ENCODE measurements at regions not wholly inside any gene's neighbourhood (a gene's known extent, or its start where the extent isn't known, plus 50 kb on each side); places are given as distances from the start of the nearest gene placed in this dataset.

DNA sequence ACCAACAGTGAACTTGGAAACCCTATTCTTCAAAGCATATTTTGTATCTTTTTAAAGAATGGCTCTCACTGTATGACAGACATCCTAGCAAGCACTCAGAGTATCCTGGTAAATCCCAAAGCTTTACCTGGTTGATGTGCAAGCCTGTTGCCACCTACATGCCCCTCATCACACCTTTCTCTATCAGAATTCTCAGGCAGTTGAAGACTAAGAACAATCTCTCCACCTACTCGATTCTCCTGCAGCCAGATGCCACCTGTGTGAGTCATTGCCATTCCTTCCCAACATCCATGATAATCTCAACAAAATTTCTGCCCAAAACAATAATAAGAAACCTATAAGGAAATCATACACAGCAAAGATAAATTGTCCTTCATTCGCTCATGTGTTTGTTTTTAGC, 659.8 kb downstream of the BCL11A start:
- DNase-seq (ENCODE audit: low read depth in 4 of 4, low spot score in 3 of 4): no peak

GRCh38 chr2:59892398-59892797, 661.1 kb downstream of the BCL11A start:
- DNase-seq (ENCODE audit: low read depth in 4 of 4, low spot score in 3 of 4): no peak

DNA sequence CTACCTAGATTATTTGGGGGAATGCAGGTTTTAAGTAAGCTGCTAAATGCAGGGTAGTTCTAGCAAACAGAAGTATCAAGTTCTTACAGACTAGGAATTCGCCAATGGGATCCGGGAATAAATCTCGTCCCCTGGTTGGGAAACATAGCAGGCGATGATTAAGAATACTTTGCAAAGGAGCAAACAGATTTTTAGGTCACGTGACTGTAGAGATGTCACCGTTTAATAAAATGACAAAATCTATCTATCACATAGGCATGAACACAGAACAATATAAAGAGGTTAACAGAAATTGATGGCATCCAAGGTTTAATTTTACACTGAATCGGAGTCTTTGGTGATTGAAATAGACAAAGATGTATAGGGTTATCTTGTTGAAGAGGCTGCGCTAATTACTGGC, 664.1 kb downstream of the BCL11A start:
- no peak for DNase-seq (ENCODE audit: low read depth in 4 of 4, low spot score in 3 of 4)

- no peak for DNase-seq (ENCODE audit: low read depth in 4 of 4, low spot score in 3 of 4)
Observed at GRCh38 chr2:59888706-59889105, 664.7 kb downstream of the BCL11A start.

DNA sequence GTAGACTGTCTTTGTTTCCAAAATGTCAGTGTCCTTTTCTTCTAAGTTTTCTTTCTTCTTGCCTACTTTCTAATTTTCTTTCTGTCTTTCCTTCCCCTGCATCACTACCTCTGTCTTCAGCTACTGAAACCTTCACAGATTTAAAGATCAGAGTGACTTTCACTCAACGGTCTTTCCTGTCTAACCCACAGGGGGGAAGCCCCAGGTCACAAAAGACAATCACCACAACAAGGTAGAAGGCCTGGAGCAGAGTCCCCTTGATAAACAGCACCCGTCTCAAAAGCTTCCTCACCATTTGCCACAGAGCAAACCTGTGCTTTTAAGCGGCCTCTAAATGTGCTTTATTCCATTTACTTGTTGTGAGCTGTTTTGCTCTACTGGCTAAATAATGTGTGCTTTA, 665.4 kb downstream of the BCL11A start:
- DNase-seq (ENCODE audit: low read depth in 4 of 4, low spot score in 3 of 4): no peak

DNA sequence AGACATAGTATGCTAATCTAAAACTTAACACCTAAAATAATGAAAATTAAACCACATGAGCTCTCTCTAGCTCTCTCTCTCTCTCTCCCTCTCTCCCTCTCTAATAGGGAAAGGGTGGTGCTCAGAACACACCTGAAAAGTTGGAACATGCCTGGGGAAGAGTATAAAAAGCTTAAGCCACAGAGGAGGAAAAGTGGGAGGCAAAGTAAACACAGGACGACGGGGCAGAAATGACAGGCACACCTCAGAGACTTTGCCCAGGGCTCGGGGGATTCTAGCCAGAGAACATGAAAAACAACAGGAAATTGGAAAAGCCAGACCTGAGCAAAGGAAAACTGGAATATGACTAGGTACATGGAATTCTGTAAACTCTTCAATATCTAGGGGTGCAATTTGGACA, 666.1 kb downstream of the BCL11A start:
- no peak for DNase-seq (ENCODE audit: low read depth in 4 of 4, low spot score in 3 of 4)

- DNase-seq (ENCODE audit: low read depth in 4 of 4, low spot score in 3 of 4): no peak
Observed at GRCh38 chr2:59886759-59887158, 666.7 kb downstream of the BCL11A start.

DNA sequence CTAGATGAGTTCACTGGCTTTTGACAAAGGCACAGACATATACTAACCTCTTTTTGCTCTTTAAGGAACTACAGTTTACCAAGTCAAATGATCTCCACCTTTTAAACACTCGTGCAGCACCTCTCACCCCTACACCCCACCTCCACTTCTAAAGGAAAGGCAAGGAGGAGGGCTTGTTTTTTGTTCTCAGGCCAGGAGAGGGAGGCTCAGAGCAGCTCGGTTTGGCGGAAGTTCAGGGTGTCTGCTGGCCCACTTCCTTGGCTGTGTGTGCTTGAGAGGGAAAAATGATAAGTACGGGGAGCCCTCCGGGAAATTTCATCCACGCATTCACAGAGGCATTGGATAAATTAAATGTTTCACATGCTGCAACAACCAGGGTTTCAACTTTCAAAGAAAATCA, 667.9 kb downstream of the BCL11A start:
- DNase-seq (ENCODE audit: low read depth in 4 of 4, low spot score in 3 of 4): no peak

DNA sequence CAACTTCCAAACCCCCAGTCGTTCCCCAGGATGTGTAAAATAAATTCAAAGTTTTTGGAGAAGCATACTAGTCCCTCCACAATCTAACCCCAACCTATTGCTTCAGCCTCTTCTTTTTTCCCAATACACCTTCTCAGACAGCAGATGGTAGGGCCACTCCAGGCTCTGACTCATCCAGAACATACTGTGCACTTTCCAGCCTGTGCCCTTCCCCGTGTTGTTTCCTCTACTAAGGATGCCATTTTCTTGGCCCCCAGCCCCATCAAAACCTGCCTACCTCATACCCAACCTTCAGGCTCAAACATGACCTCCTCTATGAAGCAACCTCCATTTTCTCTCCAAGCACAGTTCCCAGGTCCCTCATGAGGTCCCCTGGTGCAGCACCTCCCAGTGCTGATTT, 669.3 kb downstream of the BCL11A start:
- DNase-seq (ENCODE audit: low read depth in 4 of 4, low spot score in 3 of 4): no peak

DNA sequence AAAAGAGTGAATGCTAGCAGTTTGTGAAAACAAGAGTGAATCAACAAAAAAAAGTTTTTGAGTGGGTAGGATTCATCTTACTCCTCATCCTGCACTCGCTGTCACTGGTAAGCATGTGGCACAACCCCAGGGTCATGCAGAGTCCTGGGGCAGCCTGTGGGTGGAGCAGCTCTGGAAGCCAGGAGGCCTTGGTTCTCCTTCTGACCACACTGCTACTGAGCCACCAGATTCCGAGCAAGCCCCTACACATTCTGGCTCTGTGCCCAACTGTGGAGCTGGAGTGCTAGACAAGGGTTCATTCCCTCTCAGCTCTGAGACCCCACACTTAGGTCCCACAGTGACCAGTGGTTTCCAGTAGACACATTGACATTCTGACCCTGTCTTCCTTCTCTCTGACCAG, 670.6 kb downstream of the BCL11A start:
- DNase-seq (ENCODE audit: low read depth in 4 of 4, low spot score in 3 of 4): no peak

DNA sequence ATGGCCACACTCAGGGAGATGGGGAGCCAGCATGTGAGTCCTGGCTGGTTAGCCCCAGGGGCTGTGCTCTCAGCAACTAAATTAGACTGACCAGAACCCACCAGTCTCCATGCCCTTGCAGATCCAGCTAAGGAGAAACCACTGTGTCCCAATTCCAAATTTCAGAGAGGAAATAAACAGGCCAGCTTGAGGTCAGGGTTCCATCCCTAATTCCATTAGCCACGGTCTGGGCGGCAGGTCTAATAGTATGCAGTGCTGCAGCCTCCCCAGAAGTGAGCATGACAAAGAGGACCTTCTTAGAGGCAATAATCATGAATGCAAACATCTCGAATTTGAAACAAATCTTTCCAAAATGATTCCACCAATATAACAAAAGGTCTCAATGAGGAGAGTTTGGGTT, 671.2 kb downstream of the BCL11A start:
- no peak for DNase-seq (ENCODE audit: low read depth in 4 of 4, low spot score in 3 of 4)

DNA sequence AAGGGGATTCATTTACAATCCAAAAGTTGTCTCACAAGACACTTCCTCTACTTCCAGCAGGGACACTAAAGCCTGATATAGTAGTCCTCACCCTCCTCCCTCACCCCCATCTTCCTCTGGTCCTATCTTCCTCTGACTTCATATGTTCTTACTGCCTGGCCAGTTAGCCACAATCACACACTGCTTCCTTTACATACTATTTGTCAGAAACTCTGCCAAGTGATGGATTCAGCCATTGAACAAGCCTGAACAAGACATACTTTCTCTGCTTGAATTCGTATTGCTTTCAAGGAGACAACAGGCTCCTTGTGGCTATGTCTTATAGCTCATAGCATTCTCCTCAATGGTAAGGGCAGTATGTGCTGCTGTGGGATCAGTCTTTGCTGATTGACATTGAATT, 672.2 kb downstream of the BCL11A start:
- DNase-seq (ENCODE audit: low read depth in 4 of 4, low spot score in 3 of 4): no peak

GRCh38 chr2:59879700-59880131, 673.7 kb downstream of the BCL11A start:
- no peak for DNase-seq (ENCODE audit: low read depth in 4 of 4, low spot score in 3 of 4)

DNA sequence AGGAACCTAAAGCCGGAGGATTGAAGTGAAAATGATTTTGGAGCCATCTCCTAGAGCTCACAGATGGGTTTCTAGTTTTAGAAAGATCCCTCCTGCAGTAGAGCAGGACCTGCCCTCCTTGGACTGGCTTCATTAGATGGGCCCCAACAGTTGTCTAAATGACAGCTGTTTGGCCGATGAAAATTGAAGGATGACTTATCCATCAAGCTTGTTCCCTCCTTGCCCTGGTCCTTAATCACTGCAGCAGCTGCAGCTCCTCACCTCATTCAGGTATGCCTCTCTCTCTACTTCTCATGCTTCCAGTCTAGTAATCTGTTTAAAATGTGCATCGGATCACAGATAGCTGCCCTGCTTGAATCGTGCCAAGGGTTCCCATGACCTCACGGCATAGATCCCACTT, 677.6 kb downstream of the BCL11A start:
- DNase-seq (ENCODE audit: low read depth in 4 of 4, low spot score in 3 of 4): no peak

DNA sequence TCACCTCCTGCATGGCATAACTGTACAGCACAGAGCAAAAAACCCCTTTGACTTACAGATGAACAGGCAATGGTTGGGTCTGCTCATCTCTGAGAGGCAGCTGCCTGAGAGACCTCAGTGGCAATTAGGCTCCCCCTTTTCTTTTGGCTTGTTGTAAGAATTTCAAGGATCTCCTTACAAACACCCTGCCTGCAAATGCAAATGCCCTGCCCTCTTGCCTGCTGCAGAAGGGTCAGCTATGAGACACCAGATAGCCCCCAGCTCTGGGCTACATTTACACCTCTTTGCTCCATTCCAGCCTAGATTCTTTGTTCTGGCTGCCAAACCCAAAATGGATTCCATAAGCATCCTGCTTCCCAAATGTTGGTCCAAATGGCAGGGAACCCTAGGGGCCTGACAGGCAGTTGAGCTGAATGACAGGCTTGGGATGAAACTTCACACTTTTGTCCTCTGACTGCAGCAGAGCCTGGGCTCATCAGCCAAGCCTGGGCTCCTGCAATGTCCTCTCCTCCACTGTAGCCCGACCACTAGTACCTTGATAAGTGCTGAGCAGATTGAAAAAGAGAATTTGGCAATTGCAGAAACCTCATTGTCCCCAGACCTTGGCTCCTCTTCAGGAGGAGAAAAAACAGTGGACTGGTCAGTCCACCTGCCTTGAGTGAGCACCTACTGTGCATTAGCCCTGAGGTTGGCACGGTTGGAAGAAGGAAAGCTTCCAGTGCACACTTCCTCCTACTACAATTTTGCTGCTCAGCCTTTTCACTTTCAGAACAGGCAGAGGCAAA, 678.3 kb downstream of the BCL11A start:
- DNase-seq (ENCODE audit: low read depth in 4 of 4, low spot score in 3 of 4): no peak

- no peak for DNase-seq (ENCODE audit: low read depth in 4 of 4, low spot score in 3 of 4)
Observed at GRCh38 chr2:59874361-59874760, 679.1 kb downstream of the BCL11A start.

DNA sequence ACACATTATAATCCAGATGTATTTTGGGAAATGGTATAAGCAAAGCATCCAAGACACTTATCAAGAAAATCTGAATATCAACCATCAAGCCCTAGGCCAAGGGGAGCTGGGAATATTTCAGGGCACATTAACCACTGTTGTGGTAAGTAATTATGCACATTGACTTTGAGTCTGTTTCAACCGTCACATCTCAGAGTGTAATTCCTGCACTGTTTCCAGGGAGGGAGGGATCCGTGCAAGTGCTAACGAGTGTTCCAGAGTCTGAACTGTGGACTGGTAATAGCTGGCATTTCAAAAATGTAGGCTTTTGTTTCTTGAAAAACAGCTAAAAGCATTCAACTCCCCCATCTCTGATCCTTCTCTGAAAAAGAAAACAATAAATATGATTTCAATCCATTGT, 681.6 kb downstream of the BCL11A start:
- no peak for DNase-seq (ENCODE audit: low read depth in 4 of 4, low spot score in 3 of 4)

GRCh38 chr2:59868981-59869380, 684.5 kb downstream of the BCL11A start:
- DNase-seq (ENCODE audit: low read depth in 4 of 4, low spot score in 3 of 4): no peak

GRCh38 chr2:59866436-59866835, 687.0 kb downstream of the BCL11A start:
- no peak for DNase-seq (ENCODE audit: low read depth in 4 of 4, low spot score in 3 of 4)

GRCh38 chr2:59858540-59858939, 694.9 kb downstream of the BCL11A start:
- no peak for DNase-seq (ENCODE audit: low read depth in 4 of 4, low spot score in 3 of 4)

DNA sequence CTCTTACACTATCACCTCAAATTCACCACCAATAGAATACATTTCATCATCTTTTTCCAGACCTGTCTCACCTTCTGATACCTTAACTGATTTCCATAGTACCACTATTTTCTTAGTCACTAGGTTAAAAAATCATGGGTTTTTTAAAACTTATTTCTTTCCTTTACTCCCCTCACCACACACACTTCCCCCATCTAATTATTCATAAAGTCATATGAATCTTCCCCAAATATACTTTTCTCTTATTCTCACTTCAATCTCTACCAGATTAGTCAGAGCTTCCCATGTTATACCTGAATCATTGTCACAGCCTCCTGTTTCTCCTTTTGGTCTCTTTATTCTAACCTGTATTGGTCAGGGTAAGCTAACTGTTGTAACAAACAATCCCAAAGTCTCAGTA, 696.3 kb downstream of the BCL11A start:
- DNase-seq (ENCODE audit: low read depth in 4 of 4, low spot score in 3 of 4): no peak

DNA sequence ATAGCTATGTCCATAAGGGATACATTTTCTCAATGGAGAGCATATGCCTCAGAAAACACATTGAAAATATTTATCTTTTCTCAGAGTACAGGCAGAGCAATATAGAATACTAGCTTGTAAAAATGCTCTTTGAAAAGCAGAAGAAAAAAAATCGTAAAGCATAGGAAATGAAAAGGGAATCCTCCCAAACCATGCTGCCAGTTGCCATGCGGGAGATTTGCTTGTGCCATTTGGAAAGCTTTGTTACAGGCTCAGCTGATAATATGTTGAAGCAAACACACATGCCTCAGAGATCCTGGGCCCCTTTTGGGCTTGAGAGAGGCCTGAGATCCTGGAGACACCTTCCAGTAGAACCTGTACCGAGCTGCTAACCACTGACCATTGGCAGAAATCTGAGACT, 697.1 kb downstream of the BCL11A start:
- no peak for DNase-seq (ENCODE audit: low read depth in 4 of 4, low spot score in 3 of 4)

DNA sequence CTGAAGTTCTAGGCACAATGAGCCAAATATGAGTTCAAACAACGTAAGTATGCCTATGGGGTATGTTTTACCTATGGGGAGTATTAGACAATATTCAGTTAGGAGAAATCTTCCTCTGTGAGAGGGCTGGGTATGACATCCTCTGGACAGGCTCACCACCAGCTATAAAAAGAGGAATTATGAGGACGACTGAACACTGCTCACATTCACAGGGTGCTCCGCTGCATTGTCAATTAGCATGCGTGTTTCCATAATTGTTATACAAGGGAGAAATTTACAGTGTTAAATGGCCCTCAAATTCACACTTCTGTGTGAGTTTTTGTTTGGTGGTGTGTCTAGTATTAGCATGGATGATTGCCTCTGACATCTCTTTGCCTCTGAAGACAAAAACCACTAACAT, 700.4 kb downstream of the BCL11A start:
- DNase-seq (ENCODE audit: low read depth in 4 of 4, low spot score in 3 of 4): no peak

Measured in left renal pelvis (tissue), 4 donors.